Kidney epithelial cell (primary cell): ENCODE measurements at regions not wholly inside any gene's neighbourhood (a gene's known extent, or its start where the extent isn't known, plus 50 kb on each side); places are given as distances from the start of the nearest gene placed in this dataset.

Source experiments
- DNase-seq: peaks from one replicate; pipeline ENCODE4 v3.0.0-alpha.2; 2010; ENCODE audit warnings: low read depth
- H3K27me3 ChIP-seq: 2 replicates; pipeline ENCODE4 v1.6.0; 2011; ENCODE audit warnings: low read length; ENCODE audit not compliant: control insufficient read depth, insufficient read depth
- H3K36me3 ChIP-seq: 2 replicates; pipeline ENCODE4 v1.5.1; 2011; ENCODE audit warnings: low read length; ENCODE audit not compliant: control insufficient read depth, insufficient read depth
- H3K4me3 ChIP-seq: 2 replicates; pipeline ENCODE4 v1.5.1; 2011; ENCODE audit warnings: low read depth, mild to moderate bottlenecking, control low read depth, low read length
- TF ChIP-seq, protein P1 (sequence below): IDR thresholded peaks from 2 replicates; pipeline ENCODE4 v1.5.1; 2011; ENCODE audit warnings: mild to moderate bottlenecking, moderate library complexity, low read length, control low read depth, inconsistent platforms; ENCODE audit not compliant: insufficient read depth, poor library complexity, severe bottlenecking

DNA sequence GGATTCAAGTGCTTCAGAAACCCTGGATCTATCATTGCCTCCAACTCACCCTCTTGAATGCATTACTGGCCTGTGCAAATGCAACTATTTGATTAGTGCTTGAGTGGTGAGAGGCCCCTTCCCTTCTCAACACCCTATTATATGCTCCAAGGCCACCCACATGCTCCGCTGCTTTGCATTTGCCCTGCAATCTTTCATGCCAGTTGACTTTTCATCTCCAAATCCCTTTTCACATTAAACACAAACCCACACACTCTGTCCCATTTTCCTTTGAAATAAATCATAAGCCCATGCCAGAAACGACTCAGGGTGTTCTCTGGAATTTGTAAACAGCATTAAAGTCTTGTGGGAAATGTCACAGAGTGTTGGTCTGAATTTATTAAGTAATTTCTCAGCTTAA lies 78.9 kb upstream of the CTTNBP2NL start:
- no peak for DNase-seq
- Histone ChIP-seq H3K4me3 (no peak overlapping the region), H3K36me3 (no peaks in the 10 kb centered on the region), H3K27me3 (no peaks in the 10 kb centered on the region)
- TF ChIP-seq, protein P1, sequence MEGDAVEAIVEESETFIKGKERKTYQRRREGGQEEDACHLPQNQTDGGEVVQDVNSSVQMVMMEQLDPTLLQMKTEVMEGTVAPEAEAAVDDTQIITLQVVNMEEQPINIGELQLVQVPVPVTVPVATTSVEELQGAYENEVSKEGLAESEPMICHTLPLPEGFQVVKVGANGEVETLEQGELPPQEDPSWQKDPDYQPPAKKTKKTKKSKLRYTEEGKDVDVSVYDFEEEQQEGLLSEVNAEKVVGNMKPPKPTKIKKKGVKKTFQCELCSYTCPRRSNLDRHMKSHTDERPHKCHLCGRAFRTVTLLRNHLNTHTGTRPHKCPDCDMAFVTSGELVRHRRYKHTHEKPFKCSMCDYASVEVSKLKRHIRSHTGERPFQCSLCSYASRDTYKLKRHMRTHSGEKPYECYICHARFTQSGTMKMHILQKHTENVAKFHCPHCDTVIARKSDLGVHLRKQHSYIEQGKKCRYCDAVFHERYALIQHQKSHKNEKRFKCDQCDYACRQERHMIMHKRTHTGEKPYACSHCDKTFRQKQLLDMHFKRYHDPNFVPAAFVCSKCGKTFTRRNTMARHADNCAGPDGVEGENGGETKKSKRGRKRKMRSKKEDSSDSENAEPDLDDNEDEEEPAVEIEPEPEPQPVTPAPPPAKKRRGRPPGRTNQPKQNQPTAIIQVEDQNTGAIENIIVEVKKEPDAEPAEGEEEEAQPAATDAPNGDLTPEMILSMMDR = no peak

DNA sequence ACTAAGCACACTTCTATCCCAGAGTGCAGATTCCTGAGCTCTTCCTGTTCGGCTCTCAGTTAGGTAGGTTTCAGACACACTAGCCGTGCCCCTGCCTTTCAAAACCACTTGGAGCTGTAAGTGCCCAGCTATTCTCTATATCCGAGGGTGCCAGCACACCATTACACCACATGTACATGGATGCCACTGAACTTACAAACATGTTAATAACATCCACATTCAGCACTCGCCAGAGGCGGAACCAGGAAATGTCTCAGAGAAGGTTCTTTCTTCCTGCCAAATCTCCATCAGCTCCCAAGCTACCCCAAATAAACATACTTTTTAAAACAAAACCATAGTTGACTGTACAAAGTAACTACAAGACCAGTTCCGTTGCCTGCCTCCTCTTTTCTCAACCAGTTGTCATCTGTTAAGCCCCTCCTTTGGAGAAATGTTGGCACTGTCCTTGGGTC lies 78.4 kb upstream of the CTTNBP2NL start:
- no peak for DNase-seq
- Histone ChIP-seq H3K36me3 (no peaks in the 10 kb centered on the region), H3K27me3 (no peaks in the 10 kb centered on the region), H3K4me3 (no peak overlapping the region)
- TF ChIP-seq, protein P1 = no peak

DNA sequence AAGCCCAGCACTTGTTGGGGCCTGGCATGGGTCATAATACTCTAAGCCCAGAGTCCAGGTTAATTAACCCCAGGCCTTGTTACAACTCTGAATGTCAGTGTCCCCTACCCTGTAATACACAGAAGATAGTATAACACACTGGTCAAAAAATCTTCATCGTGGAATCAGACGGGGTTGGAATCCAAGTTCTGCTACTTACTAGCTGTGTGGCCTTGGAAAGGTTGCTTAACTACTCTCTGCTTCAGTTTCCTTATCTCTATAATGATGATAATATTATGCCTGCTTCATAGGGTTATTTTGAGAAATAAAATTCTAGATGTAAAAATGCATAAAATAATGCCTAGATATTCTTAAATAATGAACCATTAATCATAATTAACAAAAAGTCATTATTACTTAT lies 77.8 kb upstream of the CTTNBP2NL start:
- Histone ChIP-seq H3K27me3 (no peaks in the 10 kb centered on the region), H3K4me3 (no peak overlapping the region), H3K36me3 (no peaks in the 10 kb centered on the region)
- TF ChIP-seq, protein P1 = no peak
- no peak for DNase-seq

- no peaks in the 10 kb centered on the region for H3K27me3 ChIP-seq
- H3K36me3 ChIP-seq = no peaks in the 10 kb centered on the region
- TF ChIP-seq, protein P1 = no peak
- H3K4me3 ChIP-seq = no peak overlapping the region
- no peak for DNase-seq
Measured at GRCh38 chr1:112318698-112319370, 77.2 kb upstream of the CTTNBP2NL start.

GRCh38 chr1:112319371-112320040 lies 76.5 kb upstream of the CTTNBP2NL start:
- no peak for DNase-seq

More at GRCh38 chr1:112319371-112320040, 76.5 kb upstream of the CTTNBP2NL start:
- TF ChIP-seq, protein P1 = no peak
- no peaks in the 10 kb centered on the region for H3K36me3 ChIP-seq
- no peak overlapping the region for H3K4me3 ChIP-seq
- no peaks in the 10 kb centered on the region for H3K27me3 ChIP-seq
